ENCODE measurements at regions not wholly inside any gene's neighbourhood (a gene's known extent, or its start where the extent isn't known, plus 50 kb on each side); places are given as distances from the start of the nearest gene placed in this dataset.

DNA sequence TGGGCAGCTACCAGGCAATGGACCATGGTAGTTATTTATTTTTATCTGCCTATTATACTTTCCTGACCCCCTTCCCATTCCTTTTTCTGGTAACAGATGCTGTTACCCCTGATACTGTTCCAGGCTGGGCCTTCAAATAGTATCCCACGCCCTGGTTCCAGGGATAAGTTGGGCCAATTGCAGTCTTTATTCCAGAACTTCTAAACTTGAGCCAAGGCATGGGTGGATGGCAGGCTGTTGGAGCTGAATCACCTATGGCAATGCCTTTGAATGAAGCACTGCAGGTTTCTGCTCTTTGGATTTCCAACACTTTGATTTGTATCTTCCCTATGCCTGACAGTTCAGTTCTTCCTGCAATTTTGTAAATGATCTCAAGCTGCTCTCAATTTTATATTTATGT, 99.2 kb upstream of the LHCGR start:
- no peak for DNase-seq
- TF ChIP-seq, protein P1, sequence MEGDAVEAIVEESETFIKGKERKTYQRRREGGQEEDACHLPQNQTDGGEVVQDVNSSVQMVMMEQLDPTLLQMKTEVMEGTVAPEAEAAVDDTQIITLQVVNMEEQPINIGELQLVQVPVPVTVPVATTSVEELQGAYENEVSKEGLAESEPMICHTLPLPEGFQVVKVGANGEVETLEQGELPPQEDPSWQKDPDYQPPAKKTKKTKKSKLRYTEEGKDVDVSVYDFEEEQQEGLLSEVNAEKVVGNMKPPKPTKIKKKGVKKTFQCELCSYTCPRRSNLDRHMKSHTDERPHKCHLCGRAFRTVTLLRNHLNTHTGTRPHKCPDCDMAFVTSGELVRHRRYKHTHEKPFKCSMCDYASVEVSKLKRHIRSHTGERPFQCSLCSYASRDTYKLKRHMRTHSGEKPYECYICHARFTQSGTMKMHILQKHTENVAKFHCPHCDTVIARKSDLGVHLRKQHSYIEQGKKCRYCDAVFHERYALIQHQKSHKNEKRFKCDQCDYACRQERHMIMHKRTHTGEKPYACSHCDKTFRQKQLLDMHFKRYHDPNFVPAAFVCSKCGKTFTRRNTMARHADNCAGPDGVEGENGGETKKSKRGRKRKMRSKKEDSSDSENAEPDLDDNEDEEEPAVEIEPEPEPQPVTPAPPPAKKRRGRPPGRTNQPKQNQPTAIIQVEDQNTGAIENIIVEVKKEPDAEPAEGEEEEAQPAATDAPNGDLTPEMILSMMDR (IDR thresholded peaks at IDR 0.05; ENCODE audit: low read depth, low read length) = no peak
- Histone ChIP-seq H3K36me3 (no peaks in the 10 kb centered on the region), H3K4me3 (ENCODE audit: low read depth, low read length) (no peak overlapping the region), H3K27ac (no peak overlapping the region), H3K9me3 (ENCODE audit: severe bottlenecking) (no peaks in the 10 kb centered on the region), H3K27me3 (ENCODE audit: insufficient read depth, low read depth, severe bottlenecking) (no peaks in the 10 kb centered on the region)

DNA sequence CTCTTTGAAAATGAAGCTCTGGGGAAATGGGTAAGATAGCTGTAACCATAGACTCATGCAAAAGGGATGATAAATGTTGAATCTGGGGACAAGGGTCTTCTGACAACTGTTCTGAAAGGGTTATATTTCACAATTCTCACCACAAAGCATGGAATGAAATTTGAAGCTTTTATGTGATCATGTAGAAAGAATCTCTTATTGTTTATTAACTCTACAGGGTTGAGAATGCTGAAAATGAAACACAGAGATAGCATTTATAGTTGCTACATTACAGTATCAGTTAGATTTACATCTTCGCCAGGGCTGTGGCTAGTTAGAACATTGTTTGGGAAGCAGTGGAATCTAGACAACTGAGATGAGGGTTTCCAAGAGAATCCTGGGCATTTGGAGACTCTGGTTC, 97.4 kb upstream of the LHCGR start:
- H3K9me3 ChIP-seq (ENCODE audit: severe bottlenecking) = no peaks in the 10 kb centered on the region
- TF ChIP-seq, protein P1 (IDR thresholded peaks at IDR 0.05; ENCODE audit: low read depth, low read length) = no peak

DNA sequence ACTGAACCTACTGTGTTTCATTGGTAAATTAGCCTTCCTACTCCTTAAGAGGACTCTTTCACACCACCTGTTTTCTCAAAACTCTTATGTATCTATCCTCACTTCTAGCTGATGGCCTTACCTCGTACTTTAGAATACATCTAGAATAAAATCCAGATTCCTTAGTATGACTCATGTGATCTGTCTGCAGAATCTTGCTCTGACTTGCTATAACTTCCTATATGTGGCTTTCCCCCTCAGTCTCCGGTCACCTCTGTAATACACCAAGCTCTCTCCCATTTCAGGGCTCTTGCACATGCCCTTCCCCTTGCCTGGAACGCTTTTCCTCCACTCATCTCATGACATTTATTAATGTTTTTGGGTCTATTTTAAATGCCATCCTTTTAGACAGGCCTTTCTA, 95.6 kb upstream of the LHCGR start:
- no peak for DNase-seq
- H3K4me3 ChIP-seq (ENCODE audit: low read depth, low read length) = no peak overlapping the region
- no peaks in the 10 kb centered on the region for H3K36me3 ChIP-seq
- no peak overlapping the region for H3K27ac ChIP-seq
- H3K27me3 ChIP-seq (ENCODE audit: insufficient read depth, low read depth, severe bottlenecking) = no peaks in the 10 kb centered on the region
- H3K9me3 ChIP-seq (ENCODE audit: severe bottlenecking) = no peaks in the 10 kb centered on the region
- TF ChIP-seq, protein P1 (IDR thresholded peaks at IDR 0.05; ENCODE audit: low read depth, low read length) = no peak

More for the DNA sequence above, 97.4 kb upstream of the LHCGR start:
- Histone ChIP-seq H3K4me3 (ENCODE audit: low read depth, low read length) (no peak overlapping the region), H3K27ac (no peak overlapping the region), H3K36me3 (no peaks in the 10 kb centered on the region), H3K27me3 (ENCODE audit: insufficient read depth, low read depth, severe bottlenecking) (no peaks in the 10 kb centered on the region)
- DNase-seq = no peak

DNA sequence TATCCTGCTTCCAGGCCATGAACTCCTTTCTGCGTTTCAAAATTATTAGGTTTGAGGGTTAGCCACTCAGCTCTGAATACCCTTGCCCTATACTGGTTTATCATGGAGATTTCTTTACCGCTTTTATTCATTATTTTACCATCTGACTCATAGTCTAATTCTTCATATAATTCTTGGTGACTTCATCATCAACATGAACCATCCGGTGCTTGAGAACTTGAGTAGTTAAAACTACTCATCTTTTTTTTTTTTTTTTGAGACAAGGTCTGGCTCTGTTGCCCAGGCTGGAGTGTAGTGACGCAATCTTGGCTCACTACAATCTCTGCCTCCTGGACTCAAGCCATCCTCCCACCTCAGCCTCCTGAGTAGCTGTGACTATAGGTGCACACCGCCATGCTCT, 94.2 kb upstream of the LHCGR start:
- Histone ChIP-seq H3K4me3 (ENCODE audit: low read depth, low read length) (no peak overlapping the region), H3K36me3 (no peaks in the 10 kb centered on the region), H3K27me3 (ENCODE audit: insufficient read depth, low read depth, severe bottlenecking) (no peaks in the 10 kb centered on the region), H3K27ac (no peak overlapping the region), H3K9me3 (ENCODE audit: severe bottlenecking) (no peaks in the 10 kb centered on the region)
- TF ChIP-seq, protein P1 (IDR thresholded peaks at IDR 0.05; ENCODE audit: low read depth, low read length) = no peak
- no peak for DNase-seq

DNA sequence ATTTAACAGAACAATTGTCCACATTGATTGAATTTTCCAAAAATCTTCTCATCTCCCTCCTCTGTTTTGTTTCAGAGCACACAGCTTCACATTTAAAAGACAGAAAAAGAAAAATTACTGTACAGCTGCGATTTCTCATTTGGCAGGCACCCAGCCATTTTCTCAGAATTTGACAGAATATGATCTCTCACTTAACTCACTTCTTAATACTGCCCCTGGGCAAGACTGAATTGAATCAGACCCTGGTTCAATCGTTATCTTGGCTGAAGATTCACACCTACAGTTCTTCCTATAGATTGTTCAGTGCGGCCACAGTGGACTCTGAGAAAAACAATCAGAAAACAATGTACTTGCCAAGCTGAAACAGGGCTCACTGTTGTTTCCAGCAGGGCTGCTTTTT, 90.2 kb upstream of the LHCGR start:
- no peak overlapping the region for H3K27ac ChIP-seq
- no peaks in the 10 kb centered on the region for H3K27me3 ChIP-seq (ENCODE audit: insufficient read depth, low read depth, severe bottlenecking)
- TF ChIP-seq, protein P1 (IDR thresholded peaks at IDR 0.05; ENCODE audit: low read depth, low read length) = no peak
- no peak overlapping the region for H3K4me3 ChIP-seq (ENCODE audit: low read depth, low read length)
- no peaks in the 10 kb centered on the region for H3K9me3 ChIP-seq (ENCODE audit: severe bottlenecking)
- no peaks in the 10 kb centered on the region for H3K36me3 ChIP-seq
- no peak for DNase-seq

DNA sequence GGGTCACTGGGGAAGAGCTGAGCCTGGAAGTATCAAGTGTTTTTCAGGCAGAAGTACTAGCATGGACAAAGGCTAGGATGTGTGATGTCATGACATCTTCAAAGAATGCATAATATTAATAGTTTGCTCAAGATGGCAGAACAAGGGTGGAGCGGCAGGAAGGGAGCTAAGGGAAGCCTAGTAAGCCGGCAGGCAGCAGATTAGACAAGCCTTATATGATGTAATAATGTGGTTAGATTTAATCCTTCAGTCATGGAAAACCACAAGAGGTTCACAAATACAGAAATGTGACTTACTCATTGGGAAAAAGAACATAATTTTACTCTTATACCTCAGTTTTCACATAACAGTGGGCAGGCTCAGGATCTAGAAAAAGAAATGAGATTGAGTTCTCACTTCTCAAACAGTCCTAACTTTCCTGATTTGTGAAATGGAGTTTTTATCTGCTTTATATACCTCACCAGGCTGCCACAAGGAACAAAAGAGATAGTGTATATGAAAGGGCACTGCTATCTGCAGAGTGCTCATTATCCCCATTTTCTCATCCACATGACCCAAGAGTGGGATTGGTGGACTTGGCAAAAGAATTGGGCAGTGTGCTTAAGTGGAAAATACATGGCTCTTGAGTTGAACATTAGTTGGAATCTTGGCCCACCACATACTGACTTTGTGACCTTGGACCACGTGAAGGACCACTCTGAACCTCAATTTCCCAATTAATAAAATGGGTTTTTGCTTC, 89.1 kb upstream of the LHCGR start:
- no peak for DNase-seq
- TF ChIP-seq, protein P1 (IDR thresholded peaks at IDR 0.05; ENCODE audit: low read depth, low read length) = no peak
- H3K27ac ChIP-seq = no peak overlapping the region
- H3K4me3 ChIP-seq (ENCODE audit: low read depth, low read length) = no peak overlapping the region
- no peaks in the 10 kb centered on the region for H3K27me3 ChIP-seq (ENCODE audit: insufficient read depth, low read depth, severe bottlenecking)
- H3K9me3 ChIP-seq (ENCODE audit: severe bottlenecking) = no peaks in the 10 kb centered on the region
- H3K36me3 ChIP-seq = no peaks in the 10 kb centered on the region

All from WERI-Rb-1 (cell line).